Stomach (tissue), 8 donors: ENCODE measurements at regions not wholly inside any gene's neighbourhood (a gene's known extent, or its start where the extent isn't known, plus 50 kb on each side); places are given as distances from the start of the nearest gene placed in this dataset.

Source experiments
- DNase-seq, 2 donors: peaks; one replicate each; pipeline versions ENCODE4 v3.0.0 to v3.0.0-alpha.2; 2013 to 2019
- H3K27ac ChIP-seq, 5 donors: fragments of 200-600 bp in 4 of 5; sonication (generic) in 4 of 5; one replicate each; pipeline ENCODE4 v1.5.1; 2013 to 2019; ENCODE audit warnings: mild to moderate bottlenecking in 1 of 5, moderate library complexity in 1 of 5
- H3K27me3 ChIP-seq, 3 donors: fragments of 200-600 bp; sonication (generic); one replicate each; pipeline ENCODE4 v1.5.1; 2017 to 2019; ENCODE audit warnings: mixed run types in 1 of 3
- H3K36me3 ChIP-seq, 4 donors: fragments of 200-600 bp; sonication (generic); 1 replicate in 3 of 4; 2 replicates in 1 of 4; pipeline ENCODE4 v1.5.1; 2016 to 2019
- H3K4me1 ChIP-seq, 4 donors: fragments of 200-600 bp; sonication (generic); one replicate each; pipeline ENCODE4 v1.5.1; 2016 to 2019
- H3K4me3 ChIP-seq, 4 donors: fragments of 200-600 bp; sonication (generic) in 3 of 4; one replicate each; pipeline ENCODE4 v1.5.1; 2016 to 2019; ENCODE audit warnings: mild to moderate bottlenecking in 1 of 4
- H3K9me3 ChIP-seq, 4 donors: fragments of 200-600 bp; sonication (generic); one replicate each; pipeline ENCODE4 v1.5.1; 2016 to 2019
- EP300 ChIP-seq: sonication (generic); formaldehyde crosslinking; IDR thresholded peaks from one replicate; pipeline ENCODE4 v1.6.1; 2017; ENCODE audit warnings: antibody characterized with exemption
- POLR2A ChIP-seq, 4 donors: fragments of 450-650 bp; IDR thresholded peaks; one replicate each; pipeline ENCODE4 v1.6.1; 2016; ENCODE audit warnings: antibody characterized with exemption in 4 of 4, control low read depth in 2 of 4, mild to moderate bottlenecking in 1 of 4, moderate library complexity in 1 of 4
- POLR2AphosphoS5 ChIP-seq, 3 donors: sonication (generic); formaldehyde crosslinking; IDR thresholded peaks; one replicate each; pipeline ENCODE4 v1.6.1; 2016; ENCODE audit warnings: antibody characterized with exemption in 3 of 3
- WGBS, 5 donors: extraction: QIAGEN DNeasy Blood & Tissue Kit in 3 of 5; methylation state at CpG; one replicate each; pipeline versions ENCODE4 v1.1.5 to v1.1.7; 2013 to 2018; 5-methylcytosine and 5-hydroxymethylcytosine counted together
- intact Hi-C: fragments of 100-400 bp; cut with DNase I; formaldehyde crosslinking; loops from one replicate; pipeline ENCODE4 v1.15.1; 2023; ENCODE audit warnings: low total_unique reads
- TF ChIP-seq, protein P1 (sequence below), 7 experiments: fragments of 450-650 bp in 4 of 7; fragments of 200-600 bp in 3 of 7; sonication (generic) in 3 of 7; IDR thresholded peaks; one replicate each; pipeline ENCODE4 v1.5.1; 2016 to 2019; ENCODE audit warnings: antibody characterized with exemption in 7 of 7, control low read depth in 2 of 7, mild to moderate bottlenecking in 1 of 7
- donor health status: healthy with polysubstance abuse.
- donor health status: Bipolar disorder and iron deficiency.
- donor health status: healthy.

DNA sequence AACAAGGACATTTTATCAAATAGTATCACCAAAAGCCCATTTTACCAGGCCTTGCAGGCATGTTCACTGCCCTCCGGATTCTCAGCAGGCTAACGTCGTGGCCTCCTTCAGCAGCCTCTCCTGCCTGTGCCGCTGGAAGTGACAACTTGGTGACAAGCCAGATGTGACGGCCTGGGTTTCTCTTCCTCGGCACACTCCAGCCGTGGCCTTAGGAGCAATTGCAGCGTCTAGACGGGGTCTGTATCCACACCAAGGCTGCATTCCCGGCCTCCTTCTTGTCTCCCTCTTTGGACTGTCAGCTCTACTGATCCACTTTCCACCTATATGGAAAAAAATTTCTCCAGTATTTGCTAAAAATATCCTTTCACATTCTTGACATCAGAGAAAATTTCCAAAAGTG, 145.3 kb upstream of the MGMT start:
- Histone ChIP-seq H3K9me3 (peaks cover 0 to 29% (median 7%) of the 10 kb centered on the region in 4 donors), H3K27me3 (peaks cover 0 to 13% (median 0%) of the 10 kb centered on the region in 3 donors), H3K36me3 (no peaks in the 10 kb centered on the region), H3K4me3 (no peak overlapping the region), H3K4me1 (no peaks in the 10 kb centered on the region), H3K27ac (no peak overlapping the region)
- WGBS, 5 donors = 83 to 89% (median 88%) methylated on average over 10 of the region's 10 CpGs
- TF ChIP-seq POLR2AphosphoS5 (IDR thresholded peaks at IDR 0.05) = no peak
- no peak for TF ChIP-seq POLR2A (IDR thresholded peaks at IDR 0.05)
- TF ChIP-seq, protein P1, sequence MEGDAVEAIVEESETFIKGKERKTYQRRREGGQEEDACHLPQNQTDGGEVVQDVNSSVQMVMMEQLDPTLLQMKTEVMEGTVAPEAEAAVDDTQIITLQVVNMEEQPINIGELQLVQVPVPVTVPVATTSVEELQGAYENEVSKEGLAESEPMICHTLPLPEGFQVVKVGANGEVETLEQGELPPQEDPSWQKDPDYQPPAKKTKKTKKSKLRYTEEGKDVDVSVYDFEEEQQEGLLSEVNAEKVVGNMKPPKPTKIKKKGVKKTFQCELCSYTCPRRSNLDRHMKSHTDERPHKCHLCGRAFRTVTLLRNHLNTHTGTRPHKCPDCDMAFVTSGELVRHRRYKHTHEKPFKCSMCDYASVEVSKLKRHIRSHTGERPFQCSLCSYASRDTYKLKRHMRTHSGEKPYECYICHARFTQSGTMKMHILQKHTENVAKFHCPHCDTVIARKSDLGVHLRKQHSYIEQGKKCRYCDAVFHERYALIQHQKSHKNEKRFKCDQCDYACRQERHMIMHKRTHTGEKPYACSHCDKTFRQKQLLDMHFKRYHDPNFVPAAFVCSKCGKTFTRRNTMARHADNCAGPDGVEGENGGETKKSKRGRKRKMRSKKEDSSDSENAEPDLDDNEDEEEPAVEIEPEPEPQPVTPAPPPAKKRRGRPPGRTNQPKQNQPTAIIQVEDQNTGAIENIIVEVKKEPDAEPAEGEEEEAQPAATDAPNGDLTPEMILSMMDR (IDR thresholded peaks at IDR 0.05) = no peak
- intact Hi-C loops = no loop called here
- DNase-seq = no peak

DNA sequence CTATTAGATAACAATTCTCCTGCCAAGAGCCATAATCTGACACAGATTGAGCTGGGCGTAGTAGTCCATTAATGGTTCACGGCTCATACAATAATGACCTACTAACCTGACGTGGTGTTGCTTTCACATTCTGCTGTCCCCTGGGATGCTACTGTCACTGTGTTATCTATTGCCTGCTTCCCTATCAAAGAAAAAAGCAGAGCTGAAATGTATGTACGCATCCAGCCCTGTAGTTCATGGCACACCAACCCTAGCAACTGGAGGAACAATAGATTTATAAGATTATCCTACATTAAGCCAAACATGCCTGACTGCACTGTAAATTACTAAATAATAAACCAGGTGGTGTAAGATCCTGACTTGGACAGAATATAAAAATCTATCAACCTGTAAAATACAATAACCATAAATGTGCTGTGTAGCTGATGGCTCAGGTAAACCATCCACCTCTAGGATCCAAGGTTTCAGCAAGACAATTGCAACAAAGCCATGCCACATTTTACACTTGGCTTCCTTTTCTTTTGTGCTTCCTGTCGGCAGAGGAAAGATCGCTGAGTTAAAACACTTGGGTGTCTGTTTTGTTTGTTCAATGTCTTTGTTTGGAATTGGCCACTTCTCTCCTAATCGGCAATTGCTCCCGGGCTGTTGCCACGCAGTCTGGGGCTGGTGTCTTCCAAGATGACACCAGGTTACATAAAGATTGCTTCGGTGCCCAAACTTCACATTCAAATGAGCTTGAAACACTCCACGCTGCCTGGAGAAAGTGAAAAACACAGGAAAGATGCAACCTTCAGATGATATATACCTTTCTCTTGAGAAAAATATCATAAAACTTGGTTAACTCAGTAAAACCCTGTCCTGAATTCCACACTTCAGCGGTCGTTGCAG, 143.9 kb upstream of the MGMT start:
- Histone ChIP-seq H3K27ac (no peak overlapping the region), H3K36me3 (no peaks in the 10 kb centered on the region), H3K4me3 (no peak overlapping the region), H3K9me3 (peaks cover 0 to 19% (median 5%) of the 10 kb centered on the region in 4 donors), H3K27me3 (peaks cover 0 to 13% (median 0%) of the 10 kb centered on the region in 3 donors), H3K4me1 (no peaks in the 10 kb centered on the region)
- TF ChIP-seq, protein P1 (IDR thresholded peaks at IDR 0.05) = no peak
- TF ChIP-seq POLR2AphosphoS5 (IDR thresholded peaks at IDR 0.05) (no peak), POLR2A (IDR thresholded peaks at IDR 0.05) (no peak), EP300 (no peak)
- intact Hi-C loops = no loop called here
- no peak for DNase-seq
- WGBS, 5 donors = 43 to 55% (median 44%) methylated on average over 13 of the region's 13 CpGs

- intact Hi-C loops = no loop called here
- Histone ChIP-seq H3K4me3 (no peak overlapping the region), H3K27me3 (peaks cover 0 to 13% (median 0%) of the 10 kb centered on the region in 3 donors), H3K27ac (no peak overlapping the region), H3K9me3 (peaks cover 0 to 17% (median 5%) of the 10 kb centered on the region in 4 donors), H3K4me1 (no peaks in the 10 kb centered on the region), H3K36me3 (no peaks in the 10 kb centered on the region)
- TF ChIP-seq POLR2AphosphoS5 (IDR thresholded peaks at IDR 0.05) (no peak), POLR2A (IDR thresholded peaks at IDR 0.05) (no peak), EP300 (no peak)
- TF ChIP-seq, protein P1 (IDR thresholded peaks at IDR 0.05) = no peak
- WGBS, 5 donors = 70 to 89% (median 80%) methylated on average over 4 of the region's 4 CpGs
- no peak for DNase-seq
Measured at GRCh38 chr10:129323879-129324278, 143.2 kb upstream of the MGMT start.

DNA sequence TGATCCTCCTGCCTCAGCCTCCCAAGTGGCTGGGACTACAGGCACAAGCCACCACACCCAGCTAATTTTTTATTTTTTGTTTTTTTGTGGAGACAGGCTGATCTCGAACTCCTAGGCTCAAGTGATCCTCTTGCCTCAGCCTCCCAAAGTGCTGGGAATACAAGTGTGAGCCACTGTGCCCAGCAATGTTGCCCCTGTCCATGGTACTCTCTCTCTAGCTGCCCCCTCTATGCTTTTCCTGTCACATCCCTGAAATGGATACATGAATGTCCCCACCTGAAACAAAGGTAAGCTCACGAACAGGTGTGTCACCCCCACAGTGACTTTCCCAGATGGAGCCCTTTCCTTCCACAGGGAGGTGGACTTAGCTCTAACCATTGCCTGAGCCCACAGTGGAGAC, 141.1 kb upstream of the MGMT start:
- Histone ChIP-seq H3K36me3 (no peaks in the 10 kb centered on the region), H3K9me3 (peaks cover 0 to 3% (median under 1%) of the 10 kb centered on the region in 4 donors), H3K27ac (no peak overlapping the region), H3K4me1 (no peaks in the 10 kb centered on the region), H3K4me3 (no peak overlapping the region), H3K27me3 (peaks cover 0 to 13% (median 0%) of the 10 kb centered on the region in 3 donors)
- no peak for DNase-seq
- WGBS, 5 donors = 61 to 89% (median 82%) methylated on average over 2 of the region's 2 CpGs
- TF ChIP-seq EP300 (no peak), POLR2AphosphoS5 (IDR thresholded peaks at IDR 0.05) (no peak), POLR2A (IDR thresholded peaks at IDR 0.05) (no peak)
- TF ChIP-seq, protein P1 (IDR thresholded peaks at IDR 0.05) = no peak
- intact Hi-C loops = no loop called here
